ENCODE measurements at regions not wholly inside any gene's neighbourhood (a gene's known extent, or its start where the extent isn't known, plus 50 kb on each side); places are given as distances from the start of the nearest gene placed in this dataset.

DNA sequence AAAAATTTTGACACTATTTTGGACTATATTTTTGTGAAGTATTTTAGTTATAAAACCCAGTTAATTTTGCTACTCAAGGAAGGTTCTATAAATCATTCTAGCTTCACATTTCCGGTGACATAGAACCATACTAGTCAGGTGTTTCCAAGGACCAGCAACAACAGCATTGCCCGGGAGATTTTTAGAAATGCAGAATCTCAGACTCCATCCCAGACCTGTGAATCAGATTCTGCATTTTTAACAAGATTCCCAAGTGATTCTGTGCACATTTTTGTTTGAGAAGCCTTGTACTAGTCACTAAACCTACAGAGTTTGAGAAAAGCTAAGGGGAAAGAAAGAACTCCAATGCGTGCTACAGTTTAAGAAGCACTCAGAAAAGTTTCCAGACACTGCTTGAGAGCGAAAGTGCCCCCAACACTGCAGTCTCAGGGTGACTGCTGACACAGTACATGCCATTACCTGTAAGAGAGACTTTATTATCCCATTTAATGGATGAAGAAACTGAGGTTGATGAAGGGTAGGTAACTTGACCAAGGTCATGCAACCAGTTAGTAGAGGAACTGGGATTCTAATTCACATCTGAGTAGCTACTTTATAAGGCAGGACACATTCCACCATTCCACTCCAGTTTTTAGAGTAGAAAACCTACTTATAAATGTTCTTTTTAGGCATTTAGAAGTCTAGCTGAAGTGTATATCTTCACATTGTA is 49.7 kb upstream of the USP3 start:
- Histone ChIP-seq H3K4me3 (no peak overlapping the region), H3K9me3 (no peaks in the 10 kb centered on the region), H3K27ac (no peak overlapping the region), H3K4me1 (replicated peaks) (no peaks in the 10 kb centered on the region), H3K36me3 (no peaks in the 10 kb centered on the region), H3K27me3 (replicated peaks; ENCODE audit: insufficient read depth) (no peaks in the 10 kb centered on the region)
- intact Hi-C loops (cut with DNase I) = no loop called here
- TF ChIP-seq, protein P1, sequence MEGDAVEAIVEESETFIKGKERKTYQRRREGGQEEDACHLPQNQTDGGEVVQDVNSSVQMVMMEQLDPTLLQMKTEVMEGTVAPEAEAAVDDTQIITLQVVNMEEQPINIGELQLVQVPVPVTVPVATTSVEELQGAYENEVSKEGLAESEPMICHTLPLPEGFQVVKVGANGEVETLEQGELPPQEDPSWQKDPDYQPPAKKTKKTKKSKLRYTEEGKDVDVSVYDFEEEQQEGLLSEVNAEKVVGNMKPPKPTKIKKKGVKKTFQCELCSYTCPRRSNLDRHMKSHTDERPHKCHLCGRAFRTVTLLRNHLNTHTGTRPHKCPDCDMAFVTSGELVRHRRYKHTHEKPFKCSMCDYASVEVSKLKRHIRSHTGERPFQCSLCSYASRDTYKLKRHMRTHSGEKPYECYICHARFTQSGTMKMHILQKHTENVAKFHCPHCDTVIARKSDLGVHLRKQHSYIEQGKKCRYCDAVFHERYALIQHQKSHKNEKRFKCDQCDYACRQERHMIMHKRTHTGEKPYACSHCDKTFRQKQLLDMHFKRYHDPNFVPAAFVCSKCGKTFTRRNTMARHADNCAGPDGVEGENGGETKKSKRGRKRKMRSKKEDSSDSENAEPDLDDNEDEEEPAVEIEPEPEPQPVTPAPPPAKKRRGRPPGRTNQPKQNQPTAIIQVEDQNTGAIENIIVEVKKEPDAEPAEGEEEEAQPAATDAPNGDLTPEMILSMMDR (IDR thresholded peaks at IDR 0.05) = no peak
- no peak for TF ChIP-seq POLR2A (IDR thresholded peaks at IDR 0.05)
- no peak for TF ChIP-seq POLR2AphosphoS5 (IDR thresholded peaks at IDR 0.05)
- DNase-seq (ENCODE audit: low spot score) = no peak
- WGBS = 85% methylated on average over 4 of the region's 4 CpGs
